Liver (tissue), 8 donors: ENCODE measurements at regions not wholly inside any gene's neighbourhood (a gene's known extent, or its start where the extent isn't known, plus 50 kb on each side); places are given as distances from the start of the nearest gene placed in this dataset.
A peak's percentile ranks its signal among the peaks of the same experiment; 100 is the strongest.

ENCODE experiments used
- DNase-seq: peaks from one replicate; pipeline ENCODE4 v3.0.0-alpha.2; 2017; ENCODE audit warnings: low spot score
- H3K27ac ChIP-seq, 2 donors: one replicate each; pipeline ENCODE4 v1.7.0; 2013; ENCODE audit warnings: inconsistent platforms in 2 of 2, low read length in 2 of 2, control low read depth in 1 of 2, low read depth in 1 of 2, mild to moderate bottlenecking in 1 of 2
- H3K27me3 ChIP-seq, 4 donors: one replicate each; pipeline versions ENCODE4 v1.6.1 to v1.7.0; 2013; ENCODE audit warnings: low read length in 3 of 4, inconsistent platforms in 1 of 4, mild to moderate bottlenecking in 1 of 4, moderate library complexity in 1 of 4; ENCODE audit not compliant: control insufficient read depth in 4 of 4, insufficient read depth in 4 of 4
- H3K36me3 ChIP-seq, 4 donors: one replicate each; pipeline versions ENCODE4 v1.6.1 to v1.7.0; 2013; ENCODE audit warnings: low read length in 3 of 4, mild to moderate bottlenecking in 3 of 4, low read depth in 1 of 4, moderate library complexity in 1 of 4; ENCODE audit not compliant: control insufficient read depth in 4 of 4, insufficient read depth in 3 of 4
- H3K4me1 ChIP-seq, 4 donors: one replicate each; pipeline versions ENCODE4 v1.6.1 to v1.7.0; 2013; ENCODE audit warnings: low read length in 3 of 4, mild to moderate bottlenecking in 3 of 4, moderate library complexity in 1 of 4; ENCODE audit not compliant: control insufficient read depth in 4 of 4, insufficient read depth in 4 of 4
- H3K4me3 ChIP-seq, 3 donors: one replicate each; pipeline versions ENCODE4 v1.6.1 to v1.7.0; 2013; ENCODE audit warnings: low read length in 3 of 3, control low read depth in 1 of 3, low read depth in 1 of 3, mild to moderate bottlenecking in 1 of 3
- H3K9ac ChIP-seq, 2 donors: one replicate each; pipeline ENCODE4 v1.7.0; 2013; ENCODE audit warnings: low read length in 2 of 2, mild to moderate bottlenecking in 2 of 2, moderate library complexity in 2 of 2, control low read depth in 1 of 2, low read depth in 1 of 2
- H3K9me3 ChIP-seq, 4 donors: one replicate each; pipeline versions ENCODE4 v1.6.1 to v1.7.0; 2013; ENCODE audit warnings: low read length in 3 of 4; ENCODE audit not compliant: control insufficient read depth in 4 of 4
- ATF3 ChIP-seq: IDR thresholded peaks from 2 replicates; pipeline ENCODE4 v1.6.1; 2016; ENCODE audit warnings: antibody characterized with exemption
- CTCF ChIP-seq: fragments of 150-350 bp; IDR thresholded peaks from 2 replicates; pipeline ENCODE4 v1.5.1; 2017; ENCODE audit warnings: improper control_type of control experiment, low read depth, low read length; ENCODE audit not compliant: missing input control
- EGR1 ChIP-seq, 2 donors: IDR thresholded peaks; 2 replicates each; pipeline ENCODE4 v1.6.1; 2016 to 2018; ENCODE audit warnings: antibody characterized with exemption in 2 of 2, low read depth in 2 of 2
- FOXA2 ChIP-seq: IDR thresholded peaks from 2 replicates; pipeline ENCODE4 v1.6.1; 2016; ENCODE audit warnings: antibody characterized with exemption
- HNF4A ChIP-seq, 2 donors: conservative IDR thresholded peaks; 2 replicates each; pipeline ENCODE4 v1.6.1; 2016; ENCODE audit warnings: antibody characterized with exemption in 2 of 2, mild to moderate bottlenecking in 2 of 2
- HNF4G ChIP-seq: IDR thresholded peaks from 2 replicates; pipeline ENCODE4 v1.6.1; 2016; ENCODE audit warnings: antibody characterized with exemption
- JUND ChIP-seq, 2 donors: IDR thresholded peaks; 2 replicates each; pipeline ENCODE4 v1.6.1; 2016; ENCODE audit warnings: antibody characterized with exemption in 2 of 2
- MAX ChIP-seq: IDR thresholded peaks from 2 replicates; pipeline ENCODE4 v1.6.1; 2016; ENCODE audit warnings: antibody characterized with exemption
- NR2F2 ChIP-seq: IDR thresholded peaks from 2 replicates; pipeline ENCODE4 v1.6.1; 2016; ENCODE audit warnings: antibody characterized with exemption
- RAD21 ChIP-seq, 2 donors: IDR thresholded peaks; 2 replicates each; pipeline ENCODE4 v1.6.1; 2016; ENCODE audit warnings: antibody characterized with exemption in 2 of 2, mild to moderate bottlenecking in 2 of 2
- REST ChIP-seq: IDR thresholded peaks from 2 replicates; pipeline ENCODE4 v1.6.1; 2016; ENCODE audit warnings: antibody characterized with exemption, mild to moderate bottlenecking
- RXRA ChIP-seq, 2 donors: IDR thresholded peaks; 2 replicates each; pipeline ENCODE4 v1.6.1; 2017 to 2018; ENCODE audit warnings: antibody characterized with exemption in 2 of 2, mild to moderate bottlenecking in 1 of 2
- SP1 ChIP-seq: IDR thresholded peaks from 2 replicates; pipeline ENCODE4 v1.6.1; 2018; ENCODE audit warnings: antibody characterized with exemption, mild to moderate bottlenecking
- TAF1 ChIP-seq: conservative IDR thresholded peaks from 2 replicates; pipeline ENCODE4 v1.6.1; 2016; ENCODE audit warnings: antibody characterized with exemption, mild to moderate bottlenecking
- YY1 ChIP-seq: IDR thresholded peaks from 2 replicates; pipeline ENCODE4 v1.6.1; 2016; ENCODE audit warnings: antibody characterized with exemption, mild to moderate bottlenecking
- WGBS: extraction: QIAGEN DNeasy Blood & Tissue Kit; methylation state at CpG from one replicate; pipeline ENCODE4 v1.1.7; 2013; 5-methylcytosine and 5-hydroxymethylcytosine counted together
- donor health status: healthy.
- donor health status: healthy.
- donor health status: healthy.
- donor health status: healthy.
- donor health status: healthy.

GRCh38 chr16:79950932-79951719 lies 350.6 kb upstream of the MAF start:
- Histone ChIP-seq H3K4me3 (no peak overlapping the region), H3K27me3 (no peaks in the 10 kb centered on the region), H3K27ac (no peak overlapping the region), H3K4me1 (peaks cover 0 to 3% (median 1%) of the 10 kb centered on the region in 4 donors), H3K9ac (no peak overlapping the region), H3K36me3 (no peaks in the 10 kb centered on the region), H3K9me3 (no peaks in the 10 kb centered on the region)
- DNase-seq, result no peak
- 65% methylated on average over 3 of the region's 3 CpGs for WGBS
- peak; percentile 62 for TF ChIP-seq NR2F2
- no peak for TF ChIP-seq FOXA2

- H3K9ac ChIP-seq, result no peak overlapping the region
- DNase-seq, result no peak
- WGBS, result 91% methylated on average over 1 of the region's 1 CpG
- H3K9me3 ChIP-seq, result no peaks in the 10 kb centered on the region
- TF ChIP-seq HNF4G, result no peak
- TF ChIP-seq JUND (IDR thresholded peaks at IDR 0.05), result no peak
- no peak for TF ChIP-seq CTCF
- TF ChIP-seq EGR1 (IDR thresholded peaks at IDR 0.05; ENCODE audit: low read depth in 2 of 2), result no peak
- TF ChIP-seq RXRA (IDR thresholded peaks at IDR 0.05), result no peak
- TF ChIP-seq RAD21 (IDR thresholded peaks at IDR 0.05), result no peak
- no peaks in the 10 kb centered on the region for H3K36me3 ChIP-seq
- H3K4me3 ChIP-seq, result no peak overlapping the region
- H3K4me1 ChIP-seq, result peaks cover 0 to 3% (median 0%) of the 10 kb centered on the region in 4 donors
- no peak overlapping the region for H3K27ac ChIP-seq
- no peaks in the 10 kb centered on the region for H3K27me3 ChIP-seq
Measured at GRCh38 chr16:79949417-79949816, 348.9 kb upstream of the MAF start.

- Histone ChIP-seq H3K4me1 (peaks cover 0 to 3% (median 0%) of the 10 kb centered on the region in 4 donors), H3K9ac (no peak overlapping the region), H3K27me3 (no peaks in the 10 kb centered on the region), H3K9me3 (no peaks in the 10 kb centered on the region), H3K27ac (no peak overlapping the region), H3K36me3 (no peaks in the 10 kb centered on the region), H3K4me3 (no peak overlapping the region)
- TF ChIP-seq HNF4A (conservative IDR thresholded peaks at IDR 0.05), result no peak
- TF ChIP-seq ATF3, result no peak
- no peak for TF ChIP-seq YY1
- no peak for TF ChIP-seq RAD21 (IDR thresholded peaks at IDR 0.05)
- TF ChIP-seq NR2F2, result no peak
- no peak for TF ChIP-seq RXRA (IDR thresholded peaks at IDR 0.05)
- DNase-seq, result no peak
- WGBS, result 81% methylated on average over 3 of the region's 3 CpGs
Measured at GRCh38 chr16:79947771-79948170, 347.2 kb upstream of the MAF start.

- Histone ChIP-seq H3K27ac (no peak overlapping the region), H3K4me1 (peaks cover 0 to 3% (median 0%) of the 10 kb centered on the region in 4 donors), H3K27me3 (no peaks in the 10 kb centered on the region), H3K4me3 (no peak overlapping the region), H3K9me3 (no peaks in the 10 kb centered on the region), H3K36me3 (no peaks in the 10 kb centered on the region), H3K9ac (no peak overlapping the region)
- WGBS, result 98% methylated on average over 2 of the region's 2 CpGs
- no peak for DNase-seq
- TF ChIP-seq YY1, result no peak
- no peak for TF ChIP-seq TAF1
- no peak for TF ChIP-seq RXRA (IDR thresholded peaks at IDR 0.05)
- TF ChIP-seq HNF4A (conservative IDR thresholded peaks at IDR 0.05), result no peak
- TF ChIP-seq SP1, result no peak
- TF ChIP-seq MAX, result no peak
- no peak for TF ChIP-seq ATF3
- no peak for TF ChIP-seq REST
- TF ChIP-seq EGR1 (IDR thresholded peaks at IDR 0.05; ENCODE audit: low read depth in 2 of 2), result no peak
Measured at GRCh38 chr16:79946252-79946651, 345.7 kb upstream of the MAF start.
